ENCODE measurements at regions not wholly inside any gene's neighbourhood (a gene's known extent, or its start where the extent isn't known, plus 50 kb on each side); places are given as distances from the start of the nearest gene placed in this dataset.

- CTCF ChIA-PET = no interaction called here
- POLR2A ChIA-PET = no interaction called here
- no peak for TF ChIP-seq CTCF (IDR thresholded peaks at IDR 0.05; ENCODE audit: insufficient read depth, low read length, missing control alignments)
- DNase-seq (ENCODE audit: low read depth, low spot score) = no peak
- H3K4me3 ChIP-seq (ENCODE audit: low read depth, low read length) = no peak overlapping the region
These were observed 631.6 kb upstream of the CAMK1G start for GRCh38 chr1:208951908-208952307.

- no peak overlapping the region for H3K4me3 ChIP-seq (ENCODE audit: low read depth, low read length)
- ChIA-PET POLR2A (no interaction called here), CTCF (no interaction called here)
- DNase-seq (ENCODE audit: low read depth, low spot score) = no peak
- no peak for TF ChIP-seq CTCF (IDR thresholded peaks at IDR 0.05; ENCODE audit: insufficient read depth, low read length, missing control alignments)
These were observed 620.6 kb upstream of the CAMK1G start for GRCh38 chr1:208962867-208963266.

- TF ChIP-seq CTCF (IDR thresholded peaks at IDR 0.05; ENCODE audit: insufficient read depth, low read length, missing control alignments) = no peak
- CTCF ChIA-PET = no interaction called here
These were observed 618.2 kb upstream of the CAMK1G start for GRCh38 chr1:208965351-208965750.

GRCh38 chr1:208967334-208967733 is 616.2 kb upstream of the CAMK1G start:
- DNase-seq (ENCODE audit: low read depth, low spot score) = no peak
- H3K4me3 ChIP-seq (ENCODE audit: low read depth, low read length) = no peak overlapping the region
- ChIA-PET CTCF (no interaction called here), POLR2A (no interaction called here)
- no peak for TF ChIP-seq CTCF (IDR thresholded peaks at IDR 0.05; ENCODE audit: insufficient read depth, low read length, missing control alignments)

More at GRCh38 chr1:208965351-208965750, 618.2 kb upstream of the CAMK1G start:
- H3K4me3 ChIP-seq (ENCODE audit: low read depth, low read length) = no peak overlapping the region
- POLR2A ChIA-PET = no interaction called here
- DNase-seq (ENCODE audit: low read depth, low spot score) = no peak

GRCh38 chr1:208974717-208975116 is 608.8 kb upstream of the CAMK1G start:
- POLR2A ChIA-PET = no interaction called here
- CTCF ChIA-PET = no interaction called here
- H3K4me3 ChIP-seq (ENCODE audit: low read depth, low read length) = no peak overlapping the region
- DNase-seq (ENCODE audit: low read depth, low spot score) = no peak
- TF ChIP-seq CTCF (IDR thresholded peaks at IDR 0.05; ENCODE audit: insufficient read depth, low read length, missing control alignments) = no peak

GRCh38 chr1:208975456-208975855 is 608.1 kb upstream of the CAMK1G start:
- H3K4me3 ChIP-seq (ENCODE audit: low read depth, low read length) = no peak overlapping the region
- ChIA-PET POLR2A (no interaction called here), CTCF (no interaction called here)
- no peak for TF ChIP-seq CTCF (IDR thresholded peaks at IDR 0.05; ENCODE audit: insufficient read depth, low read length, missing control alignments)
- DNase-seq (ENCODE audit: low read depth, low spot score) = no peak

All from AG04449 (cell line).